HCT116 (cell line): ENCODE measurements at regions not wholly inside any gene's neighbourhood (a gene's known extent, or its start where the extent isn't known, plus 50 kb on each side); places are given as distances from the start of the nearest gene placed in this dataset.

Experiments
- ATAC-seq: fragments of 200-7000 bp; cut with Tn5 transposase; 2 replicates; pipeline ENCODE4 v1.9.1; 2020; ENCODE audit warnings: mild to moderate bottlenecking, moderate library complexity
- BruUV-seq: library from RNA; stranded (reverse); fragments of 400-500 nt; replicated peaks from 2 replicates; lab custom pipeline; 2021; lab: Mats Ljungman, UMichigan
- CTCF ChIA-PET: fragments of 300-600 bp; sonication (Branson Sonifier 250); formaldehyde crosslinking; loops from one replicate; lab custom pipeline; 2021; ENCODE audit warnings: antibody characterized with exemption; lab: Charles Lee
- POLR2A ChIA-PET: fragments of 300-600, 350-600 bp; sonication (Branson Sonifier 250); formaldehyde crosslinking; loops from one replicate; lab custom pipeline; 2021; ENCODE audit warnings: antibody characterized with exemption; lab: Charles Lee
- RAD21 ChIA-PET, 2 experiments: fragments of 300-600 bp; sonication (Branson Sonifier 250); formaldehyde crosslinking; loops; one replicate each; lab custom pipeline; 2023; ENCODE audit warnings: low total read pairs in 2 of 2; ENCODE audit not compliant: uncharacterized antibody in 2 of 2, unreplicated experiment in 2 of 2, low non-redundant PET in 1 of 2; lab: Charles Lee
- DNase-seq: peaks from one replicate; pipeline ENCODE4 v3.0.0-alpha.2; 2010; ENCODE audit warnings: low read depth, low spot score
- H2AFZ ChIP-seq: fragments of 200-600 bp; shearing (Covaris generic), sonication (generic); 2 replicates; pipeline ENCODE4 v1.6.1; 2017; ENCODE audit warnings: low read depth, mixed run types, mixed read lengths, antibody characterized with exemption, low read length; ENCODE audit not compliant: poor library complexity, severe bottlenecking
- H3K27ac ChIP-seq: 2 replicates; pipeline ENCODE4 v1.5.1; 2012; ENCODE audit warnings: low read depth, low read length
- H3K27me3 ChIP-seq: fragments of 200-600 bp; sonication (generic); 2 replicates; pipeline ENCODE4 v1.6.1; 2016; ENCODE audit warnings: mixed run types, low read length, mixed read lengths; ENCODE audit not compliant: insufficient read depth
- H3K36me3 ChIP-seq, 2 experiments: fragments of 200-500 bp in 1 of 2; fragments of 200-600 bp in 1 of 2; sonication (Bioruptor generic) in 1 of 2; sonication (generic) in 1 of 2; 2 replicates each; pipeline versions ENCODE4 v1.5.1 to v1.6.1; 2014 to 2016; ENCODE audit warnings: low read length in 2 of 2, inconsistent platforms in 1 of 2, mixed read lengths in 1 of 2, mixed run types in 1 of 2; ENCODE audit not compliant: insufficient read depth in 2 of 2, control insufficient read depth in 1 of 2
- H3K4me1 ChIP-seq, 2 experiments: fragments of 200-600 bp in 1 of 2; sonication (generic) in 1 of 2; 2 replicates each; pipeline versions ENCODE4 v1.5.1 to v1.6.1; 2012 to 2017; ENCODE audit warnings: low read length in 2 of 2, inconsistent platforms in 1 of 2, mild to moderate bottlenecking in 1 of 2, mixed read lengths in 1 of 2, mixed run types in 1 of 2, moderate library complexity in 1 of 2; ENCODE audit not compliant: insufficient read depth in 2 of 2, control insufficient read depth in 1 of 2
- H3K4me2 ChIP-seq: fragments of 200-600 bp; sonication (generic); 2 replicates; pipeline ENCODE4 v1.6.1; 2017; ENCODE audit warnings: mixed run types, low read length, mixed read lengths
- H3K4me3 ChIP-seq, 2 experiments: fragments of 200-600 bp in 1 of 2; sonication (generic) in 1 of 2; replicated peaks in 1 of 2; 2 replicates each; pipeline ENCODE4 v1.5.1; 2011 to 2016; ENCODE audit warnings: low read length in 2 of 2, control low read depth in 1 of 2, low read depth in 1 of 2, mild to moderate bottlenecking in 1 of 2, mixed read lengths in 1 of 2, mixed run types in 1 of 2
- H3K79me2 ChIP-seq: fragments of 200-600 bp; sonication (generic); 2 replicates; pipeline ENCODE4 v1.6.1; 2017; ENCODE audit warnings: mild to moderate bottlenecking, mixed run types, low read length, moderate library complexity, mixed read lengths; ENCODE audit not compliant: insufficient read depth
- H3K9ac ChIP-seq: fragments of 200-600 bp; sonication (generic); 2 replicates; pipeline ENCODE4 v1.6.1; 2016; ENCODE audit warnings: low read length, mixed read lengths
- H3K9me2 ChIP-seq: fragments of 200-600 bp; sonication (generic), shearing (Covaris generic); 2 replicates; pipeline ENCODE4 v1.6.1; 2017; ENCODE audit warnings: mixed run types, mild to moderate bottlenecking, moderate library complexity; ENCODE audit not compliant: insufficient read depth
- H3K9me3 ChIP-seq, 2 experiments: fragments of 200-500 bp in 1 of 2; fragments of 200-600 bp in 1 of 2; sonication (Bioruptor generic) in 1 of 2; sonication (generic) in 1 of 2; 2 replicates each; pipeline ENCODE4 v1.6.1; 2014 to 2017; ENCODE audit warnings: low read length in 2 of 2, mixed read lengths in 2 of 2, inconsistent platforms in 1 of 2, low read depth in 1 of 2, mild to moderate bottlenecking in 1 of 2, mixed run types in 1 of 2, moderate library complexity in 1 of 2; ENCODE audit not compliant: control insufficient read depth in 1 of 2, insufficient read depth in 1 of 2
- H4K20me1 ChIP-seq: fragments of 200-600 bp; sonication (generic), shearing (Covaris generic); 2 replicates; pipeline ENCODE4 v1.6.1; 2017; ENCODE audit warnings: mixed run types, mild to moderate bottlenecking, moderate library complexity; ENCODE audit not compliant: insufficient read depth
- CBX3 ChIP-seq: IDR thresholded peaks from 2 replicates; pipeline ENCODE4 v1.6.1; 2012; ENCODE audit warnings: low read depth
- CEBPB ChIP-seq: IDR thresholded peaks from 2 replicates; pipeline ENCODE4 v1.6.1; 2012; ENCODE audit warnings: low read depth
- CTCF ChIP-seq, 3 experiments: fragments of 200-600 bp in 1 of 3; sonication (generic) in 1 of 3; IDR thresholded peaks in 2 of 3; conservative IDR thresholded peaks in 1 of 3; 2 replicates each; pipeline ENCODE4 v1.5.1; 2012 to 2017; ENCODE audit warnings: low read depth in 2 of 3, low read length in 2 of 3, antibody characterized with exemption in 1 of 3, borderline replicate concordance in 1 of 3, control low read depth in 1 of 3, mild to moderate bottlenecking in 1 of 3, mixed read lengths in 1 of 3, mixed run types in 1 of 3, moderate library complexity in 1 of 3; ENCODE audit not compliant: insufficient read depth in 1 of 3
- ELF1 ChIP-seq: IDR thresholded peaks from 2 replicates; pipeline ENCODE4 v1.6.1; 2012; ENCODE audit warnings: low read depth, borderline replicate concordance
- EZH2 ChIP-seq: fragments of 200-600 bp; sonication (generic); IDR thresholded peaks from 2 replicates; pipeline ENCODE4 v1.6.1; 2017; ENCODE audit warnings: antibody characterized with exemption, mixed run types
- EZH2phosphoT487 ChIP-seq: fragments of 200-600 bp; IDR thresholded peaks from 2 replicates; pipeline ENCODE4 v1.6.1; 2018; ENCODE audit warnings: antibody characterized with exemption, borderline replicate concordance
- FOSL1 ChIP-seq: IDR thresholded peaks from 2 replicates; pipeline ENCODE4 v1.6.1; 2012; ENCODE audit warnings: low read depth
- JUND ChIP-seq: IDR thresholded peaks from 2 replicates; pipeline ENCODE4 v1.6.1; 2012
- POLR2A ChIP-seq: IDR thresholded peaks from 2 replicates; pipeline ENCODE4 v1.7.0; 2011; ENCODE audit warnings: borderline replicate concordance; ENCODE audit not compliant: insufficient read depth, insufficient read length; ENCODE audit errors: extremely low read depth
- POLR2AphosphoS5 ChIP-seq: IDR thresholded peaks from 2 replicates; pipeline ENCODE4 v1.6.1; 2011; ENCODE audit warnings: mild to moderate bottlenecking, low read depth, low read length, moderate library complexity
- RAD21 ChIP-seq: IDR thresholded peaks from 2 replicates; pipeline ENCODE4 v1.6.1; 2012; ENCODE audit warnings: low read depth, mild to moderate bottlenecking
- SIN3A ChIP-seq: IDR thresholded peaks from 2 replicates; pipeline ENCODE4 v1.6.1; 2012; ENCODE audit warnings: low read depth
- SP1 ChIP-seq: IDR thresholded peaks from 2 replicates; pipeline ENCODE4 v1.6.1; 2012; ENCODE audit warnings: low read depth
- TCF7L2 ChIP-seq: IDR thresholded peaks from 2 replicates; pipeline ENCODE4 v1.7.0; 2011; ENCODE audit warnings: borderline replicate concordance, inconsistent platforms; ENCODE audit not compliant: insufficient read depth, insufficient read length; ENCODE audit errors: extremely low read depth
- YY1 ChIP-seq: IDR thresholded peaks from 2 replicates; pipeline ENCODE4 v1.6.1; 2011; ENCODE audit warnings: low read length, low read depth, moderate library complexity, mild to moderate bottlenecking; ENCODE audit not compliant: insufficient replicate concordance; ENCODE audit errors: extremely low read depth
- ZFX ChIP-seq: fragments of 450-650 bp; IDR thresholded peaks from 2 replicates; pipeline ENCODE4 v1.6.1; 2017
- intact Hi-C: fragments of 100-400 bp; cut with micrococcal nuclease; formaldehyde crosslinking; loops from 2 replicates; pipeline ENCODE4 v1.10.0; 2022
- TF ChIP-seq, protein P1 (sequence below): IDR thresholded peaks from 2 replicates; pipeline ENCODE4 v1.6.1; 2012
- TF ChIP-seq, protein P2 (sequence below): IDR thresholded peaks from 2 replicates; pipeline ENCODE4 v1.6.1; 2011; ENCODE audit warnings: mild to moderate bottlenecking, low read length, moderate library complexity; ENCODE audit not compliant: insufficient replicate concordance; ENCODE audit errors: extremely low read depth
- TF ChIP-seq, protein P3 (sequence below): IDR thresholded peaks from 2 replicates; pipeline ENCODE4 v1.6.1; 2012

- Histone ChIP-seq H3K4me3 (no peak overlapping the region), H3K9ac (no peak overlapping the region), H3K4me2 (no peak overlapping the region), H3K27ac (no peak overlapping the region), H3K79me2 (no peaks in the 10 kb centered on the region), H4K20me1 (no peaks in the 10 kb centered on the region), H2AFZ (no peak overlapping the region), H3K27me3 (no peaks in the 10 kb centered on the region), H3K4me1 (peaks cover 0 to 4% of the 10 kb centered on the region in 2 experiments; a peak in 1 of 4 replicates), H3K9me3 (no peaks in the 10 kb centered on the region), H3K9me2 (no peaks in the 10 kb centered on the region), H3K36me3 (no peaks in the 10 kb centered on the region)
- RAD21 ChIA-PET, result no interaction called here
- TF ChIP-seq, protein P1, sequence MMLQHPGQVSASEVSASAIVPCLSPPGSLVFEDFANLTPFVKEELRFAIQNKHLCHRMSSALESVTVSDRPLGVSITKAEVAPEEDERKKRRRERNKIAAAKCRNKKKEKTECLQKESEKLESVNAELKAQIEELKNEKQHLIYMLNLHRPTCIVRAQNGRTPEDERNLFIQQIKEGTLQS, result no peak
- TF ChIP-seq EZH2phosphoT487 (no peak), EZH2 (no peak), POLR2A (no peak), ELF1 (no peak), TCF7L2 (no peak), SIN3A (no peak), CBX3 (no peak), ZFX (no peak), CEBPB (no peak), YY1 (no peak), FOSL1 (no peak), POLR2AphosphoS5 (no peak), JUND (no peak), SP1 (no peak), RAD21 (no peak), CTCF (IDR thresholded peaks at IDR 0.05 in 2 of 3, conservative IDR thresholded peaks at IDR 0.05 in 1 of 3; ENCODE audit: borderline replicate concordance in 1 of 3, insufficient read depth in 1 of 3, low read depth in 2 of 3, low read length in 2 of 3) (no peak)
- TF ChIP-seq, protein P2, sequence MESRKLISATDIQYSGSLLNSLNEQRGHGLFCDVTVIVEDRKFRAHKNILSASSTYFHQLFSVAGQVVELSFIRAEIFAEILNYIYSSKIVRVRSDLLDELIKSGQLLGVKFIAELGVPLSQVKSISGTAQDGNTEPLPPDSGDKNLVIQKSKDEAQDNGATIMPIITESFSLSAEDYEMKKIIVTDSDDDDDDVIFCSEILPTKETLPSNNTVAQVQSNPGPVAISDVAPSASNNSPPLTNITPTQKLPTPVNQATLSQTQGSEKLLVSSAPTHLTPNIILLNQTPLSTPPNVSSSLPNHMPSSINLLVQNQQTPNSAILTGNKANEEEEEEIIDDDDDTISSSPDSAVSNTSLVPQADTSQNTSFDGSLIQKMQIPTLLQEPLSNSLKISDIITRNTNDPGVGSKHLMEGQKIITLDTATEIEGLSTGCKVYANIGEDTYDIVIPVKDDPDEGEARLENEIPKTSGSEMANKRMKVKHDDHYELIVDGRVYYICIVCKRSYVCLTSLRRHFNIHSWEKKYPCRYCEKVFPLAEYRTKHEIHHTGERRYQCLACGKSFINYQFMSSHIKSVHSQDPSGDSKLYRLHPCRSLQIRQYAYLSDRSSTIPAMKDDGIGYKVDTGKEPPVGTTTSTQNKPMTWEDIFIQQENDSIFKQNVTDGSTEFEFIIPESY, result no peak
- TF ChIP-seq, protein P3, sequence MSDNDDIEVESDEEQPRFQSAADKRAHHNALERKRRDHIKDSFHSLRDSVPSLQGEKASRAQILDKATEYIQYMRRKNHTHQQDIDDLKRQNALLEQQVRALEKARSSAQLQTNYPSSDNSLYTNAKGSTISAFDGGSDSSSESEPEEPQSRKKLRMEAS, result no peak
- no TSS peak for BruUV-seq
- ATAC-seq (no peak), DNase-seq (no peak)
- POLR2A ChIA-PET, result no interaction called here
- intact Hi-C loops, result loop anchor here (2.0 to 10.0 kb wide), 2 partner anchors 363 to 777 kb away; no protein-coding TSS in a partner anchor
- CTCF ChIA-PET, result interaction anchor here (1.3 to 2.5 kb wide), 4 partner anchors 305 to 748 kb away, joined by 3 to 13 read pairs (median 7); no protein-coding TSS in a partner anchor
Measured at GRCh38 chr4:141347684-141348083, 127.0 kb downstream of the ZNF330 start.
